ENCODE measurements at regions not wholly inside any gene's neighbourhood (a gene's known extent, or its start where the extent isn't known, plus 50 kb on each side); places are given as distances from the start of the nearest gene placed in this dataset.
"Not testable (repeated sequence)": the region's sequence is repeated elsewhere in the genome, so short reads cannot be mapped to it uniquely, and the experiment has no call there.

DNA sequence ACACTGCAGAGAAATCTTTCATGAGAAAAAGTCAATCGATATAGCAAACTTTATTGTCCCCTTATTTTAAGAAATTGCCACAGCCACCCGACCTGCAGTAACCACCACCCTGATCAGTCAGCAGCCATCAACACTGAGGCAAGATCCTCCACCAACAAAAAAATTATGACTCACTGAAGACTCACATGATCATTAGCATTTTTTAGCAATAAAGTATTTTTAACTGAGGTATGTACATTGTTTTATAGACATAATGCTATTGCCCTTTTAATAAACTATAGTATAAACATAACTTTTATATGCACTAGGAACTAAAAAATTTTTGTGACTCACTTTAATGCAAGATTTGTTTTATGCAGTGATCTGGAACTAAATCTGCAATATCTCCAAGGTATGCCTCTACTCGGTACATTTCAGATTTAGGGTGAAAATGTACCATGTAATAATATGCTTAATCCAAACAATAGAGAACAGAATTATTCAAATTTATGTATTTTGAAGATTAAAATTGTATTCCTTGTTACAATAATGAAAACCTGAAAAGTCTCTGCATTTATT is 79.2 kb upstream of the CEP126 start:
- DNase-seq (ENCODE audit: low spot score): no peak
- H3K36me3 ChIP-seq: no peaks in the 10 kb centered on the region
- H3K27ac ChIP-seq: no peak overlapping the region
- TF ChIP-seq, protein P1, sequence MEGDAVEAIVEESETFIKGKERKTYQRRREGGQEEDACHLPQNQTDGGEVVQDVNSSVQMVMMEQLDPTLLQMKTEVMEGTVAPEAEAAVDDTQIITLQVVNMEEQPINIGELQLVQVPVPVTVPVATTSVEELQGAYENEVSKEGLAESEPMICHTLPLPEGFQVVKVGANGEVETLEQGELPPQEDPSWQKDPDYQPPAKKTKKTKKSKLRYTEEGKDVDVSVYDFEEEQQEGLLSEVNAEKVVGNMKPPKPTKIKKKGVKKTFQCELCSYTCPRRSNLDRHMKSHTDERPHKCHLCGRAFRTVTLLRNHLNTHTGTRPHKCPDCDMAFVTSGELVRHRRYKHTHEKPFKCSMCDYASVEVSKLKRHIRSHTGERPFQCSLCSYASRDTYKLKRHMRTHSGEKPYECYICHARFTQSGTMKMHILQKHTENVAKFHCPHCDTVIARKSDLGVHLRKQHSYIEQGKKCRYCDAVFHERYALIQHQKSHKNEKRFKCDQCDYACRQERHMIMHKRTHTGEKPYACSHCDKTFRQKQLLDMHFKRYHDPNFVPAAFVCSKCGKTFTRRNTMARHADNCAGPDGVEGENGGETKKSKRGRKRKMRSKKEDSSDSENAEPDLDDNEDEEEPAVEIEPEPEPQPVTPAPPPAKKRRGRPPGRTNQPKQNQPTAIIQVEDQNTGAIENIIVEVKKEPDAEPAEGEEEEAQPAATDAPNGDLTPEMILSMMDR (IDR thresholded peaks at IDR 0.05): no peak
- H3K27me3 ChIP-seq (replicated peaks; ENCODE audit: insufficient read depth): no peaks in the 10 kb centered on the region
- ATAC-seq (ENCODE audit: insufficient number of reproducible peaks, low FRiP score, low read depth): no peak
- no peaks in the 10 kb centered on the region for H3K9me3 ChIP-seq
- H3K4me3 ChIP-seq: no peak overlapping the region
- H3K4me1 ChIP-seq (ENCODE audit: control insufficient read depth in 1 of 2, low read depth in 2 of 2): no peaks in the 10 kb centered on the region

DNA sequence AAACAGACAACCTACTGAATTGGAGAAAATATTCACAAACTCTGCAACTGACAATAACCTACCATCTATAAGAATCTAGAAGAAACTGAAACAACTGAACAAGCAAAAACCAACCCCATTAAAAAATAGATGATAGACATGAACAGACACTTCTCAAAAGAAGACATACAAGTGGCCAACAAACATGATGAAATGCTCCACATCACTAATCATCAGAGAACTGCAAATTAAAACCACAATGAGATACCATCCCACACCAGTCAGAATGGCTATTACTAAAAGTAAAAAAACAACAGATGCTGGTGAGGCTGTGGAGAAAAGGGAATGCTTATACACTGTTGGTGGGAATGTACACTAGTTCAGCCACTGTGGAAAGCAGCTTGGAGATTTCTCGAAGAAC is 84.3 kb upstream of the CEP126 start:
- H3K36me3 ChIP-seq; DNase-seq (ENCODE audit: low spot score); H3K4me1 ChIP-seq (ENCODE audit: control insufficient read depth in 1 of 2, low read depth in 2 of 2); ATAC-seq (ENCODE audit: insufficient number of reproducible peaks, low FRiP score, low read depth); H3K27ac ChIP-seq; H3K27me3 ChIP-seq (replicated peaks; ENCODE audit: insufficient read depth); H3K9me3 ChIP-seq; H3K4me3 ChIP-seq: not testable (repeated sequence)

DNA sequence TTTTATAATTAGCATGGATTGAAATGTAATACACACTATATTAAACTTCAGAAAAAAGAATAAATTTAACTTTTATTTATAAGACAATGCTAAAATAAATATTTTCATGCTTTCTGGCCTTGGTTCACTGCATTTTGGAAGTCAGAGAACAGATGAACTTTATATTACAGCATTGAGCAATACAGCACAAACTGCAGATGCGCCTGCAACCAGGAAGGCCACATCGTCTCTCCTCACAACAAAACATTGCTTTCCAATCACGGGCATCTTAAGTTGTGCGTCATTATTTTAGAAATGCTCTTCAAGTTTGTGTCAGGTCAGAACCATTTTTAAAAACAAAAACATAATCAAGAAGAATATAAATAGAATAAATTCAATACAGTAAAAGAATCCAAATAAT is 89.3 kb upstream of the CEP126 start:
- DNase-seq (ENCODE audit: low spot score) (no peak), ATAC-seq (ENCODE audit: insufficient number of reproducible peaks, low FRiP score, low read depth) (no peak)
- no peaks in the 10 kb centered on the region for H3K4me1 ChIP-seq (ENCODE audit: control insufficient read depth in 1 of 2, low read depth in 2 of 2)
- H3K27ac ChIP-seq: no peak overlapping the region
- H3K9me3 ChIP-seq: no peaks in the 10 kb centered on the region
- TF ChIP-seq, protein P1 (IDR thresholded peaks at IDR 0.05): no peak
- no peaks in the 10 kb centered on the region for H3K27me3 ChIP-seq (replicated peaks; ENCODE audit: insufficient read depth)
- no peaks in the 10 kb centered on the region for H3K36me3 ChIP-seq
- H3K4me3 ChIP-seq: no peak overlapping the region

DNA sequence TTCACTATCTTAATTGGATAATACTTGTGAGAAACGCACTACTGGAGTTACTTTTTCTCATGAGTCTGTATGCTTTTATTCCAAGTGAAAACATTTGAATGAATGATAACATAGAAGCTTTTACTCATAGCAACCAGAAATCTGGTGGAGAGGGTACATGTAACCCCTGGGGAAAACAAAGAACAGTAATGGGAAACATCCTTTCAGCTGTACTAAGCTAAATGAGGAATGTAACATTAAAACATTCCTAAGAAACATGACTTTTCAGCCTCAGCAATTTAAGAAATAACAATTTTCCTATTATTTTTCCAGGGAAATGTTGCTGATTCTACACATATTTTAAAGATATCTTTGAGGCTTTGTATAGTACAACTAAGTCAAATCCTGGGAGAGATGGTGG is 97.2 kb upstream of the CEP126 start:
- ATAC-seq (ENCODE audit: insufficient number of reproducible peaks, low FRiP score, low read depth): no peak
- no peak overlapping the region for H3K4me3 ChIP-seq
- H3K36me3 ChIP-seq: no peaks in the 10 kb centered on the region
- no peaks in the 10 kb centered on the region for H3K27me3 ChIP-seq (replicated peaks; ENCODE audit: insufficient read depth)
- no peaks in the 10 kb centered on the region for H3K9me3 ChIP-seq
- no peak overlapping the region for H3K27ac ChIP-seq
- DNase-seq (ENCODE audit: low spot score): no peak
- TF ChIP-seq, protein P1 (IDR thresholded peaks at IDR 0.05): no peak
- no peaks in the 10 kb centered on the region for H3K4me1 ChIP-seq (ENCODE audit: control insufficient read depth in 1 of 2, low read depth in 2 of 2)

DNA sequence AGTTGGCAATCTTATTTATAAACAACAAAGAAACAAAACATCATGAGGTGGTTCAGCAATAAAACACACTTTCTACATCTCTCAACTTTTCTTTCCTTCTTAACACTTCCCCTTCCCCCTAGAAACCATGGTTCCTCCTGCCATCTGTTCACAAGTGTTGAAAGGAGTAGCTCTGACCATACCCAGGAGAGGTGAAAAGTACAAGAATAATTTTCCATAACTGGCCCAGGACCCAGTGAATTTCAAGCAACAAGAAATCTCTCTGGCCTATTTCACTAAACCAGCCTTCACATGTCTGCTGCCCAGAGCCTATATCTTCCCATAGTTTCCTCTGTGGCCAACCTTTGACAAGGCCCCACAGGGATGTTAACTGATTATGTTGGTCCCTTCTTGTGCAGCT is 98.2 kb upstream of the CEP126 start:
- Histone ChIP-seq H3K36me3 (no peaks in the 10 kb centered on the region), H3K27me3 (replicated peaks; ENCODE audit: insufficient read depth) (no peaks in the 10 kb centered on the region), H3K9me3 (no peaks in the 10 kb centered on the region), H3K4me1 (ENCODE audit: control insufficient read depth in 1 of 2, low read depth in 2 of 2) (no peaks in the 10 kb centered on the region), H3K4me3 (no peak overlapping the region), H3K27ac (no peak overlapping the region)
- TF ChIP-seq, protein P1 (IDR thresholded peaks at IDR 0.05): no peak
- DNase-seq (ENCODE audit: low spot score): no peak
- no peak for ATAC-seq (ENCODE audit: insufficient number of reproducible peaks, low FRiP score, low read depth)

DNA sequence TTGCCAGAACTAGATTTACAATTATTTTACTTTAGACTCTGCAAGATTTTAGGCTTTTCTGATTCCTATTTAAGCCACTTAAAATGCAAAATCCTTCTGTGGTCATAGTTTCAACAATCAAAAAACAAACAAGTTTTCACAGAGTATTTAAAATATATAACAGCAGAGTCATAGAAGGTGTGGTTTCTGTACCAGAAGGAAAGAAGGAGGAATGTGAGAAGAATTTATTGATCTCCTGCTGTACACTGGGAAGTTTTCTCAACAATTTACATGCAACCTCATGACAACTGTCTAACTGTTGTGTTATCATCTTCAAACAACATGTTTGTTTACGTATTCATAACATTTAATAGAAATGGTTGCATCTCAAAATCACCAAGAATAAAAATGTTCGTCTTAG is 102.3 kb upstream of the CEP126 start:
- TF ChIP-seq, protein P1 (IDR thresholded peaks at IDR 0.05): no peak
- DNase-seq (ENCODE audit: low spot score) (no peak), ATAC-seq (ENCODE audit: insufficient number of reproducible peaks, low FRiP score, low read depth) (no peak)

More for the DNA sequence above, 102.3 kb upstream of the CEP126 start:
- no peaks in the 10 kb centered on the region for H3K36me3 ChIP-seq
- H3K4me3 ChIP-seq: no peak overlapping the region
- no peaks in the 10 kb centered on the region for H3K9me3 ChIP-seq
- no peak overlapping the region for H3K27ac ChIP-seq
- no peaks in the 10 kb centered on the region for H3K4me1 ChIP-seq (ENCODE audit: control insufficient read depth in 1 of 2, low read depth in 2 of 2)
- H3K27me3 ChIP-seq (replicated peaks; ENCODE audit: insufficient read depth): no peaks in the 10 kb centered on the region
